Dendritic cell treated with granulocyte-macrophage colony-stimulating factor and Interleukin-4, amounts not matched to agents 40 ng/mL and 50 ng/mL, for 4 days (primary cell): ENCODE measurements at regions not wholly inside any gene's neighbourhood (a gene's known extent, or its start where the extent isn't known, plus 50 kb on each side); places are given as distances from the start of the nearest gene placed in this dataset.

ENCODE experiments used
- H3K27ac Mint-ChIP-seq: one replicate; pipeline ENCODE4 v1.8.0; 2022; ENCODE audit warnings: mild to moderate bottlenecking, mixed read lengths
- H3K27me3 Mint-ChIP-seq: one replicate; pipeline ENCODE4 v1.8.0; 2022; ENCODE audit warnings: mild to moderate bottlenecking, mixed read lengths
- H3K36me3 Mint-ChIP-seq: one replicate; pipeline ENCODE4 v1.8.0; 2022; ENCODE audit warnings: low read depth, mixed read lengths
- H3K4me1 Mint-ChIP-seq: one replicate; pipeline ENCODE4 v1.8.0; 2022; ENCODE audit warnings: low read depth, mixed read lengths
- H3K4me3 Mint-ChIP-seq: one replicate; pipeline ENCODE4 v1.8.0; 2022; ENCODE audit warnings: mild to moderate bottlenecking, moderate library complexity, mixed read lengths
- H3K9me3 Mint-ChIP-seq: one replicate; pipeline ENCODE4 v1.8.0; 2022; ENCODE audit warnings: mixed read lengths
- intact Hi-C: fragments of 100-400 bp; cut with micrococcal nuclease; formaldehyde crosslinking; loops from one replicate; pipeline ENCODE4 v1.15.0; 2022

DNA sequence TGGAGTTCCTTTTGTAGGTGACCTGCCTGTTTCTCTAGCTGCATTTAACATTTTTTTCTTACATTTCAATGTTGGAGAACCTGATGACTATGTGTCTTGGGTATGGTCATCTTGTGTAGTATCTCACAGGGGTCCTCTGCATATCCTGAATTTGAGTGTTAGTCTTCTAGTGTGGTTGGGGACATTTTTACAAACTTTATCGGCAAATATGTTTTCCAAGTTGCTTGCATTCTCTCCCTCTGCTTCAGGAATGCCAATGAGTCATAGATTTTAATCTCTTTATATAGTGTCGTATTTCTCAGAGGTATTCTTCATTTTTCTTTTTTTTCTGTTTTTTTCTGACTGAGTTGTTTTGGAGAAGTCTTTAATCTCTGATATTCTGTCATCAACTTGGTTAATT lies 684.0 kb downstream of the NCAM2 start:
- Mint-ChIP-seq H3K4me1 (no peaks in the 10 kb centered on the region), H3K27ac (no peak overlapping the region), H3K27me3 (no peaks in the 10 kb centered on the region), H3K4me3 (no peak overlapping the region), H3K9me3 (peaks cover 48% of the 10 kb centered on the region), H3K36me3 (no peaks in the 10 kb centered on the region)
- intact Hi-C loops = no loop called here

DNA sequence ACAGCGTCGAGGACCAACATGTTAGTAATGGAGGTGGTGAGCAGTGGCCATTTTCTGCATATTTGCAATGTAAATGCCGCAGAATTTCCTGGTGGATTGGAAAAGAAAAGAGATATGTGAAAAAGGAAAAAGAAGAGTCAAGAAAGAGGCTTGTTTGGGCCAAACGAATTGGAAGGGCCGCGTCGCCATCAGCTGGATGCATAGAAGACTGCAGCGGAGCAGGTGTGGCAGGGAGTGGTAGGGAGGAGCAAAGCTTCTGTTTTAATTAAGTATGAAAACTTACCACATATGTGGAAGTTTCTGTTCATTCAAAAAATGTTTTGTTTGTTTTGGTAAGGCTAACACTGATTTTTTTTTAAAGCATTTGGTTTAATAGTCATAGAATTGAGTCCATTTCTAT lies 690.7 kb downstream of the NCAM2 start:
- H3K36me3 Mint-ChIP-seq = no peaks in the 10 kb centered on the region
- no peaks in the 10 kb centered on the region for H3K27me3 Mint-ChIP-seq
- peaks cover 3% of the 10 kb centered on the region for H3K9me3 Mint-ChIP-seq
- intact Hi-C loops = no loop called here
- H3K27ac Mint-ChIP-seq = no peak overlapping the region
- H3K4me3 Mint-ChIP-seq = no peak overlapping the region
- H3K4me1 Mint-ChIP-seq = no peaks in the 10 kb centered on the region

DNA sequence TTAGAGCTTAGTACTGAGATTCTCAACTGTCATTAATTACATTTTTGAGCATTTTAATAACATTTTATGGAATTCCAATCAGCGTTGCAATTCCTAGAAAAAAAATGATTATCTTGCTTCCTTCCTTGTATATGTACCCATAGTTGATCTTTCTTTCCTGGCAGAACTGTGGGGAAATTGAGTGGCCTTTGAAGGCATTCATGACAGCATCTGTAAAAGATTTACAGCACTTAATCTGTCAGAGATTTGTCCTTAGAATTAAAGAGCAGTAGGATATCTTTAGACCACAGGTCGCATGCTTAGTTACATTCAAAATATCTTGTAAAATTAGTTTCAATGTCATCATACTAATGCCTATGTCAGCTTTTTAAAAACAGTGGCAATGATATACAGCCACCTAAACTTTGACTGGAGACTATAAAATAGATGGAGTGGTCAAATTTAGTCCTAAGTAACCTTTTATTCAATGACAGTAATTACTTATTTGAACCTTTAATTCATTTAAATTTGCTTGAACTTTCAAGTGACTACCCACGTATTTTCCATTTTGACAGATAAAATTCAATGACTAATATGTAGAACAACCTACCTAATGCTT lies 692.0 kb downstream of the NCAM2 start:
- Mint-ChIP-seq H3K27me3 (no peaks in the 10 kb centered on the region), H3K36me3 (no peaks in the 10 kb centered on the region), H3K4me1 (no peaks in the 10 kb centered on the region), H3K27ac (no peak overlapping the region), H3K9me3 (no peaks in the 10 kb centered on the region), H3K4me3 (no peak overlapping the region)
- intact Hi-C loops = no loop called here

DNA sequence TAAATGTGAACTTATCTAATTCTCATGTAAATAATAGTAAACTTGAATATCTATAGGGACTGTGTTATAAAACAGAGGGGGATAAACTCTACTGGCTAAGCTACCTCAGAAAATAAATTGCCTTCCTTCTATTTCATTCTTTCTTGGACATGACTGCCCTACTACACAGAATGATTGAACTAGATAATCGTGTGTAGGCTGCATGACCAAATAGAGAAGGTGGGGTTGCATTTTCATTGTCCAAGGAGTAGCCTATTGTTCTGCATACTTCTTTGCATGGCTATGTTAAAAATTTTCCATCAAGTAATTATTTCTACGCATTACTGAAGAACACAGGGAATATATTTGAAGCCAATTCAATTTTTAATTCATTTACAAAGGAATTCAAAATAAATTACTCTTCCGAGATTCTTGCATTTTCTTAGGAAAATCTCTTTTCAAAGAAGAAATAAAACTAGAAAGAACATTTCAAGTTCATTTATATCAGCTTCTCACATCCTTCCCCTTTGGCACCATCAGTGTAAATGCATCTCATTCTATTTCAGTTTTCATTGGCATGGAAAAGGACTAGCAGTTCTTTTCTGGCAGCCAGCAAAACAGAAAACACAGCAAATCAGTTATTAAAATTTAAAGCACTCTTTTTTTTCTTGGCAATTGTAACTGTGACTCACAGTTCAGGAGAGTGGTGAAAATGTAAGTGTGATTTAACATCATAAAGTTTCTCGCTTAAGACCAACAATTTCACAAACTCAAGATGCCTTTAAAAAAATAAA lies 714.7 kb downstream of the NCAM2 start:
- Mint-ChIP-seq H3K27me3 (no peaks in the 10 kb centered on the region), H3K9me3 (peaks cover 9% of the 10 kb centered on the region), H3K4me3 (no peak overlapping the region), H3K27ac (no peak overlapping the region), H3K4me1 (no peaks in the 10 kb centered on the region), H3K36me3 (no peaks in the 10 kb centered on the region)
- intact Hi-C loops = no loop called here

DNA sequence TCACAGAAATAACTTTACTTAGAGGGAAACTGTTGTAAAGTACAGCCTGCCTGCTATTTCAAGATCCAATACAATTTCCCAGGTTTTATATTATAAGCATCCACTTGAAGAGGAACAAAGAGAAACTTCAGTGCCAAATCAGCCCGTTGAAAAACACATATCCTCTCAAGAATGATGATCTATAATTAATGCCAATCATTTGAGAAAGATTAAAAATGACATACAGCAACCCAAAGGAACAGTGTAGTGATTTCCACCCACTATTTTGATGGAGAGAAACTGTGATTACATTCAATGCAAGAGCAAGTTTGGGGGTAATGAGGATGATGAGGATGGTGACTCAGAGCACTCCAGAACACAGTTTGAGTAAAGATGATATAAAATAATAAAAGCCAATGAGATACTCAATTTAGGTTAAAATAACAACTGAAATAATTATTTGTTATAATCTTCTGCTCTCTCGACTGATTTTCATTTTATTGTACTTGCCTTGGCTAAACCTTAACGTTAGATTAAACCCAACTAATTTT lies 715.5 kb downstream of the NCAM2 start:
- no peaks in the 10 kb centered on the region for H3K27me3 Mint-ChIP-seq
- no peaks in the 10 kb centered on the region for H3K4me1 Mint-ChIP-seq
- intact Hi-C loops = no loop called here
- no peak overlapping the region for H3K27ac Mint-ChIP-seq
- peaks cover 3% of the 10 kb centered on the region for H3K9me3 Mint-ChIP-seq
- H3K4me3 Mint-ChIP-seq = no peak overlapping the region
- no peaks in the 10 kb centered on the region for H3K36me3 Mint-ChIP-seq

DNA sequence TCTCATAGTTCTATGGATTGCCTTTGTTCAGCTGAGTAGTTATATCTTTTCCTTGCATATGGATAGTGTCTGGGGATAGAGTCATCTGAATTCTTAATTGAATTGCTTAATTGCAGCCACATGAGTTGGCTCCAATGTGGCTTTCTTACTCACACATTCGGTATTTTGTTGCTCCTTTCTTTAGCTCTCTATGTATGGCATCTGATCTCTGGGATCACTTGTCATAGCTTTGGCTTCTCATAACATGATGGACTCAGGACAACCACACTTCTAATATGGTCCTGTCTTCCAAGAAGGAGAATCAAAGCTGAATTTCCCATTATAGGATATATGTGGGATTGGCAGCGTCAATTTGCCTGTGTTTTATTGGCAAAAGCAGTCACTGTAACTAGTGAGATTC lies 716.2 kb downstream of the NCAM2 start:
- Mint-ChIP-seq H3K4me3 (no peak overlapping the region), H3K9me3 (peaks cover under 1% of the 10 kb centered on the region), H3K4me1 (no peaks in the 10 kb centered on the region), H3K27ac (no peak overlapping the region), H3K27me3 (no peaks in the 10 kb centered on the region), H3K36me3 (no peaks in the 10 kb centered on the region)
- intact Hi-C loops = no loop called here

DNA sequence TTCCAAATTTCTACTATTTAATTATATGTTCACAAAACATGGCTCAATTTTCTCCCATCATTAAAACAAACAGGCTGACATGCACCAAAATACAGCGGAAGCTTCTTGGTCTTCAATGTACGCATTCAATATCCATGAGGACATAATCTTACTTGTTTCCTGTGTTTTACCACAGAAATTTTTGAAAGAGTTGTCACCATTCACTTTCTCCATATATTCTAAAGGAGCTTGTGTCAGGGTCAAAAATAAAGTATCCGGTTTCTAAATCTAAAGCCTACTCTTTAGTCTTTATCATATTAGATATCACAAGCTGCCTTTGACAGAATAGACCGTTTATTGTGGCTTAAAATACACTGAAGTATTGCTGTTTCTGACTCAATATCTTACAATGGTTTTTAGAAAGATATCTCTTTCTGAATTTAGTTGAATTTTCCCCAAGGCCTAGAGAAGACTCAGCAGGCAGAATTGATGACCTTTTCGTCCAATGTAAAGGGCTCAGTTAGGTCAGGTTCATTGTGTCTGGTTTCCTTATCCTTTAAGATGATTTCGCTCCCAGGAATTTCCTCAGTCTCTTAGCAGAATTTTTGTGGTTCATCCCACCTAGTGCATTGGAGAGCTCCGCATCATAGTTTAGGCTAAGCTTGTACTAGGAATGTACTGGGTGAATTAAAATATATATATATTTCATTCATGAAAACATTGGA lies 717.2 kb downstream of the NCAM2 start:
- H3K4me1 Mint-ChIP-seq = no peaks in the 10 kb centered on the region
- no peaks in the 10 kb centered on the region for H3K27me3 Mint-ChIP-seq
- no peaks in the 10 kb centered on the region for H3K36me3 Mint-ChIP-seq
- intact Hi-C loops = no loop called here
- peaks cover 10% of the 10 kb centered on the region for H3K9me3 Mint-ChIP-seq
- no peak overlapping the region for H3K27ac Mint-ChIP-seq
- no peak overlapping the region for H3K4me3 Mint-ChIP-seq

DNA sequence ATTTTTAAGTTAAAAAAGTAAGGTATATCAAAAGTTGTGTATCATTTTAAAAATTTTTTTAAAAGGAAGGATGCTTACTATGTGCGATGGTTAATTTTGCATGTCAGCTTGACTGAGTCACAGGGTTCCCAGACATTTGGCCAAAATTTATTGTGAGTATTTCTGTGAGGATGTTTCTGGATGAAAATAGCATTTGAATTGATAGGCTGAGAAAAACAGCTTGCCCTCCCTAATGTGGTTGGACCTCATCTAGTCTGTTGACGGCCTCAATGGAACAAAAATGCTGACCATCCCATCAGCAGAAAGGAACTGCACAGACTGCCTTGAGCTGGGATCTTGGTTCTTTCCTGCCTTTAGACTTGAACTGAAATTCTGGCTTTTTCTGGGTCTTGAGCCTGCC lies 724.5 kb downstream of the NCAM2 start:
- H3K4me3 Mint-ChIP-seq = no peak overlapping the region
- peaks cover 22% of the 10 kb centered on the region for H3K9me3 Mint-ChIP-seq
- no peaks in the 10 kb centered on the region for H3K36me3 Mint-ChIP-seq
- no peaks in the 10 kb centered on the region for H3K27me3 Mint-ChIP-seq
- H3K27ac Mint-ChIP-seq = no peak overlapping the region
- H3K4me1 Mint-ChIP-seq = no peaks in the 10 kb centered on the region
- intact Hi-C loops = no loop called here

DNA sequence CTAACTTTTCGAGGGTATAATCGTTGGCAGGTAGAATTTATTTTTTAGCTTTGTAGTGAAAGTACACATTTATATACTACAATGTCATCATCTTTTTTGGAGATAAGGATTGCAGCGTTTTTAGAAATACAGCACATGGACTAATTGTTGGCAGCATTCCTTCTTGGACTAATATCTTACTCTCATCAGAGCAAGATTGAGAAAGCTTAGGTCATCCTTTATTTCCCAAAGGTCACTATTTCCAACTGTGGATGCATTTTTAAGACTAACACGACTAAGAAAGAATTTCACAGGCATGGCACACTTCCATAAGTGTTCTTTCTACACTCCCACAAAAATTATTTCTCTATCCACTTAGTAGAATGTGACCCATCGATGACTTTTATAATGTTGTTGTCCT lies 732.3 kb downstream of the NCAM2 start:
- H3K27ac Mint-ChIP-seq = no peak overlapping the region
- H3K4me3 Mint-ChIP-seq = no peak overlapping the region
- H3K9me3 Mint-ChIP-seq = peaks cover 31% of the 10 kb centered on the region
- H3K4me1 Mint-ChIP-seq = no peaks in the 10 kb centered on the region
- no peaks in the 10 kb centered on the region for H3K36me3 Mint-ChIP-seq
- H3K27me3 Mint-ChIP-seq = no peaks in the 10 kb centered on the region
- intact Hi-C loops = no loop called here

DNA sequence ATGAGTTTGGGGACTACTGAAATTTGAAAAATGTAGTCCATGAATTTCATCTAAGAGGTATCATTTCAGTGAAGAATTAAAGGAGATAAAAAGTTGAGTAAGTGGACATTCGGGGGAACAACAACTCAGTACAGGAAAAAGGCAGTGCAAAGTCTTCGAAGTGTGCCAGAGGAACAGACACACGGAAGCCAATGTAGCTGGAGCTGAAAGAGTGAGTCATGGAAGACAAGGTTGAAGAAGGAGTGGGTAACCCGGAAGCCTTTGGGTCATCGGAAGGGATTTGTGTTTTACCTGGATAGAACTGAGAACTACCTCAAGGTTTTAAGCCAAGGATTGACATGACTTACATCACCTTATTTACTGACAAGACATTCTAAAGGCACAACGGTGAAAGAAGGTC lies 733.4 kb downstream of the NCAM2 start:
- H3K27me3 Mint-ChIP-seq = no peaks in the 10 kb centered on the region
- no peak overlapping the region for H3K4me3 Mint-ChIP-seq
- peaks cover 34% of the 10 kb centered on the region for H3K9me3 Mint-ChIP-seq
- no peaks in the 10 kb centered on the region for H3K4me1 Mint-ChIP-seq
- no peak overlapping the region for H3K27ac Mint-ChIP-seq
- intact Hi-C loops = no loop called here
- H3K36me3 Mint-ChIP-seq = no peaks in the 10 kb centered on the region

DNA sequence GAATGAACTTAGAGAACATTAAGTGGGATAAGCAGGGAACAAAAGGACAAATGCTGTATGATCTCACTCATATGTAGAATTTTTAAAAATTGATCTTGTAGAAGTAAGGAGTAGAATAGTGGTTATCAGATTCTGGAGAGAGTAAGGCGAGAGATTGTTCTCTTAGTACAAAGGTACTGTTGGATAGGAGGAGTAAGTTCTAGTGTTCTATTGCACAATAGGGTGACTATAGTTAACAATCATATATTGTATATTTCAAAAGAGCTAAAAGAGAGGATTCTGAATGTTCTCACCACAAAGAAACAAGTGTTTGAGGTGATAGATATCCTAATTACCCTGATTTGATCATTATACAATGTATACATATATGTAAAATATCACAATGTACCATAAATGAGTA lies 735.9 kb downstream of the NCAM2 start:
- intact Hi-C loops = no loop called here
- Mint-ChIP-seq H3K27ac (no peak overlapping the region), H3K4me3 (no peak overlapping the region), H3K36me3 (no peaks in the 10 kb centered on the region), H3K4me1 (no peaks in the 10 kb centered on the region), H3K9me3 (peaks cover 42% of the 10 kb centered on the region), H3K27me3 (no peaks in the 10 kb centered on the region)

DNA sequence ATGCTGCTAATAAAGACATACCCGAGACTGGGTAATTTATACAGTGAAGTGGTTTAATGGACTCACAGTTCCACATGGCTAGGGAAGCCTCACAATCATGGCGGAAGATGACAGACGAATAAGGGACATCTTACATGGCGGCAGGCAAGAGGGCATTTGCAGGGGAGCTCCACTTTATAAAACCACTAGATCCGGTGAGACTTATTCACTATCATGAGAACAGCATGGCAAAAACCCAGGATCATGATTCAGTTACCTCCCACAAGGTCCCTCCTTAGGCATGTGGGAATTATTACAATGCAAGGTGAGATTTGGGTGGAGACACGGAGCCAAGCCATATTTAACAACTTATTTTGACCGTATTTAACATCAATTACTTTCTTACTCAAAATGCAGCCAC lies 739.0 kb downstream of the NCAM2 start:
- Mint-ChIP-seq H3K4me1 (no peaks in the 10 kb centered on the region), H3K36me3 (no peaks in the 10 kb centered on the region), H3K9me3 (peaks cover 37% of the 10 kb centered on the region), H3K4me3 (no peak overlapping the region), H3K27me3 (no peaks in the 10 kb centered on the region), H3K27ac (no peak overlapping the region)
- intact Hi-C loops = no loop called here

DNA sequence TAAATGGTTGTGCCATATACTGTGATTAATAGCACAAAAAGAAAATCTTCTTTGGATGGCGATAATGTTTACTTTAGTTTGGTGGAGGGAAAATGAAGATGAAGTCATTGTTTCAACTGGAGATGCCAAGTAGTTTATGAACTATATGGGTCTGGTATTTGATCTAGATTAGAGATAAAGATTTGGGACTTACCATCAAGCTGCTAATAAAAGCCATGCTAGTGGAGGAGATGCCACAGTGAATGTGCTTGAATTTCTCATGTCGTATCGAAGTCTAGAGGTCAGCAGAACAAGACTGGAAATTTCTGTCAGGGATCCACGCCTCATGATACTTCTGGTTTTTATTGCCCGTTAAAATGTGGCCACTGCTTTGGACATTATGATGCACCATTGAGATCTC lies 742.0 kb downstream of the NCAM2 start:
- Mint-ChIP-seq H3K36me3 (no peaks in the 10 kb centered on the region), H3K9me3 (peaks cover 45% of the 10 kb centered on the region), H3K27ac (no peak overlapping the region), H3K4me3 (no peak overlapping the region), H3K4me1 (no peaks in the 10 kb centered on the region), H3K27me3 (no peaks in the 10 kb centered on the region)
- intact Hi-C loops = no loop called here

DNA sequence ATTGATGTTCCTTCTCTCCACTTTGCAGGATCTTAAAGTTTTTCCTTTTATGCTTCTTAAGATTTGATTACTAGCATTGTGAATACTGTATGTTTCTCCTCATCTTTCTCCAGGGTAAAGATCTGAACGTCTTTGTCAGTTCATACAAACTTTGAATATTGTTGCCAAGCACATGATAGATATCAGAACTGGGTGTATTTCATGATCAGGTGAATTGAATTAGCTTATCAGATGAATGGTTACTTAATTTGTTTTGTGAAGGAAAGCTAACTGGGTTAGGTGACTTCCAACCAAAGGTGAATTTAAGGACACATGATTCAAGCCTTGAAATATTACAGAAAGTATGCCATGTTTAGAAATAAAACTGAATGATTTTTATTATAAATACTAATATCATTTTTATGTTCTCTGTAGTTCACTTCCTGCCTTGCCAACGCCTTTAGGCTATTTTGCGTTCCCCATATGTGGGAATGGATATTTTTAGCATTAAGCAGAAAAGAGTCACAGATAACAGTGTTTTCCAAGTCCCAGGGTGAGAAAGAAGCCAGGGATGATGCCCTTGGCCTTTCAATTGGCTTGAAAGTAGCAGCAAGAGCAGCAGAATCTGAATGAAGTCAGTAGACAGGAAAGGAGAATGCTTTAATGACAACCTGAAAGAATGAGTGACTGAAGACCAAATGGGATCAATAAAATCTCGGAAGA lies 752.1 kb downstream of the NCAM2 start:
- no peaks in the 10 kb centered on the region for H3K36me3 Mint-ChIP-seq
- H3K4me3 Mint-ChIP-seq = no peak overlapping the region
- no peak overlapping the region for H3K27ac Mint-ChIP-seq
- no peaks in the 10 kb centered on the region for H3K4me1 Mint-ChIP-seq
- H3K27me3 Mint-ChIP-seq = no peaks in the 10 kb centered on the region
- H3K9me3 Mint-ChIP-seq = peaks cover 41% of the 10 kb centered on the region
- intact Hi-C loops = no loop called here
